GM12891 (cell line): ENCODE measurements at regions not wholly inside any gene's neighbourhood (a gene's known extent, or its start where the extent isn't known, plus 50 kb on each side); places are given as distances from the start of the nearest gene placed in this dataset.

Experiments
- POLR2A ChIP-seq: IDR thresholded peaks from 2 replicates; pipeline ENCODE4 v1.6.1; 2011; ENCODE audit warnings: low read depth, low read length, control low read depth
- TAF1 ChIP-seq: IDR thresholded peaks from 2 replicates; pipeline ENCODE4 v1.6.1; 2011; ENCODE audit warnings: low read depth, low read length, control low read depth

DNA sequence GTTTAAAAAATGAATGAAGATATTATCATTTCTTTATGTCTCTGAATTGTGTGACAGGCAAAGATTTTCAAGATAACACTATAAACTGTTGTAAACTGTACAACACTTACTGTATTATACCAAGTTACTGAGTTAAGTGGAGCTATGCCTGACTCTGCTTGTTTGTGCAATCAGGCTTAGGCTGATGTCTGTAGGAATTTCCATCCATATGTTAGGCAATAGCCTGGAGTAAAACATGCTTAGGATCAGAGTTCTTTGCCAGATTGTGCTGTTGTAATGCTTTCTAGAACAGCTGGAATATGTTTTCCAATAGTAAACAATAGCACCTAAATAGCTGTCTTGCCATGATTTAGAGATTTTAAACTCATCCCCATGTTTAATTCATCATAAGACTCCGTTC lies 1496.7 kb downstream of the CDH11 start:
- TF ChIP-seq POLR2A (no peak), TAF1 (no peak)
